IMR-90 (cell line): ENCODE measurements at regions not wholly inside any gene's neighbourhood (a gene's known extent, or its start where the extent isn't known, plus 50 kb on each side); places are given as distances from the start of the nearest gene placed in this dataset.

Source experiments
- ATAC-seq: fragments of 200-7000 bp; cut with Tn5 transposase; 2 replicates; pipeline ENCODE4 v1.9.1; 2020; ENCODE audit warnings: low read depth, mild to moderate bottlenecking, moderate library complexity
- BruUV-seq: library from RNA; stranded (reverse); fragments of 400-500 nt; replicated peaks from 2 replicates; lab custom pipeline; 2021; lab: Mats Ljungman, UMichigan
- CTCF ChIA-PET: fragments of 300-600 bp; formaldehyde crosslinking; extraction: SDS; loops from one replicate; lab custom pipeline; 2021; ENCODE audit warnings: antibody characterized with exemption; lab: Yijun Ruan, JAX
- POLR2A ChIA-PET: fragments of 300-600 bp; sonication (Branson Sonifier 250); formaldehyde crosslinking; loops from one replicate; lab custom pipeline; 2022; ENCODE audit warnings: antibody characterized with exemption; ENCODE audit not compliant: unreplicated experiment; lab: Charles Lee
- DNase-seq: peaks from one replicate; pipeline ENCODE4 v3.0.0; 2013
- H2AFZ ChIP-seq: replicated peaks from 2 replicates; pipeline ENCODE3; 2013; ENCODE audit warnings: low read length, mild to moderate bottlenecking; ENCODE audit not compliant: poor library complexity
- H2AK5ac ChIP-seq: 2 replicates; pipeline ENCODE4 v1.6.1; 2013; ENCODE audit warnings: low read depth, low read length, inconsistent platforms
- H2AK9ac ChIP-seq: replicated peaks from 2 replicates; pipeline ENCODE3; 2013; ENCODE audit warnings: mild to moderate bottlenecking, low read depth, low read length, moderate library complexity; ENCODE audit not compliant: poor library complexity
- H2BK120ac ChIP-seq: 2 replicates; pipeline ENCODE4 v1.6.1; 2013; ENCODE audit warnings: low read depth, low read length, inconsistent platforms
- H2BK15ac ChIP-seq: 3 replicates; pipeline ENCODE4 v1.6.1; 2013; ENCODE audit warnings: low read depth, low read length, inconsistent platforms
- H2BK20ac ChIP-seq: 2 replicates; pipeline ENCODE4 v1.6.1; 2013; ENCODE audit warnings: low read depth, mild to moderate bottlenecking, inconsistent platforms, low read length, moderate library complexity
- H2BK5ac ChIP-seq: 2 replicates; pipeline ENCODE4 v1.6.1; 2013; ENCODE audit warnings: mild to moderate bottlenecking, low read depth, low read length, inconsistent platforms; ENCODE audit not compliant: poor library complexity, severe bottlenecking
- H3K14ac ChIP-seq: replicated peaks from 2 replicates; pipeline ENCODE4 v1.6.1; 2013; ENCODE audit warnings: low read depth, low read length, inconsistent platforms
- H3K18ac ChIP-seq: 2 replicates; pipeline ENCODE4 v1.6.1; 2013; ENCODE audit warnings: low read depth, low read length, control low read depth
- H3K23ac ChIP-seq: 2 replicates; pipeline ENCODE4 v1.6.1; 2013; ENCODE audit warnings: low read depth, low read length, inconsistent platforms
- H3K27ac ChIP-seq: 2 replicates; pipeline ENCODE4 v1.5.1; 2013; ENCODE audit warnings: mild to moderate bottlenecking, control low read depth, low read length; ENCODE audit not compliant: insufficient read depth
- H3K27me3 ChIP-seq: 2 replicates; pipeline ENCODE4 v1.6.1; 2013; ENCODE audit warnings: low read length; ENCODE audit not compliant: control insufficient read depth, insufficient read depth
- H3K36me3 ChIP-seq: 2 replicates; pipeline ENCODE4 v1.6.1; 2013; ENCODE audit warnings: low read length, mixed read lengths; ENCODE audit not compliant: control insufficient read depth, insufficient read depth
- H3K4ac ChIP-seq: 2 replicates; pipeline ENCODE4 v1.6.1; 2013; ENCODE audit warnings: low read depth, low read length, inconsistent platforms
- H3K4me1 ChIP-seq: 2 replicates; pipeline ENCODE4 v1.6.1; 2013; ENCODE audit warnings: low read length, mixed read lengths; ENCODE audit not compliant: control insufficient read depth, insufficient read depth
- H3K4me2 ChIP-seq: 2 replicates; pipeline ENCODE4 v1.6.1; 2013; ENCODE audit warnings: low read depth, mild to moderate bottlenecking, control low read depth, low read length, moderate library complexity
- H3K4me3 ChIP-seq: 2 replicates; pipeline ENCODE4 v1.5.1; 2013; ENCODE audit warnings: low read depth, mild to moderate bottlenecking, control low read depth, low read length, moderate library complexity; ENCODE audit not compliant: insufficient read depth
- H3K56ac ChIP-seq: 2 replicates; pipeline ENCODE4 v1.6.1; 2013; ENCODE audit warnings: low read length, inconsistent platforms; ENCODE audit not compliant: insufficient read depth; ENCODE audit errors: extremely low read depth
- H3K79me1 ChIP-seq, 2 experiments: 2 replicates each; pipeline ENCODE4 v1.6.1; 2013; ENCODE audit warnings: low read length in 2 of 2, inconsistent platforms in 1 of 2, low read depth in 1 of 2
- H3K9ac ChIP-seq: 2 replicates; pipeline ENCODE4 v1.6.1; 2013; ENCODE audit warnings: low read depth, low read length, control low read depth
- H3K9me1 ChIP-seq: 2 replicates; pipeline ENCODE4 v1.6.1; 2013; ENCODE audit warnings: low read length, inconsistent platforms; ENCODE audit not compliant: insufficient read depth
- H3K9me3 ChIP-seq: 2 replicates; pipeline ENCODE4 v1.6.1; 2013; ENCODE audit warnings: low read length; ENCODE audit not compliant: control insufficient read depth, insufficient read depth
- H4K20me1 ChIP-seq: 2 replicates; pipeline ENCODE4 v1.6.1; 2013; ENCODE audit warnings: low read length, inconsistent platforms; ENCODE audit not compliant: insufficient read depth
- H4K5ac ChIP-seq: 2 replicates; pipeline ENCODE4 v1.6.1; 2013; ENCODE audit warnings: mild to moderate bottlenecking, low read depth, low read length, control low read depth
- H4K8ac ChIP-seq, 2 experiments: 2 replicates each; pipeline ENCODE4 v1.6.1; 2013; ENCODE audit warnings: low read depth in 2 of 2, low read length in 2 of 2, control low read depth in 1 of 2, inconsistent platforms in 1 of 2
- H4K91ac ChIP-seq: 2 replicates; pipeline ENCODE4 v1.6.1; 2013; ENCODE audit warnings: low read depth, low read length, inconsistent platforms; ENCODE audit not compliant: insufficient read depth
- BHLHE40 ChIP-seq: fragments of 150-350 bp; IDR thresholded peaks from 2 replicates; pipeline ENCODE4 v1.6.1; 2016; ENCODE audit warnings: mild to moderate bottlenecking, low read depth, low read length
- CEBPB ChIP-seq: IDR thresholded peaks from 2 replicates; pipeline ENCODE4 v1.6.1; 2012; ENCODE audit warnings: low read depth, low read length, improper control_type of control experiment
- CHD1 ChIP-seq: IDR thresholded peaks from 2 replicates; pipeline ENCODE4 v1.6.1; 2012; ENCODE audit warnings: low read depth, low read length, improper control_type of control experiment
- ELK1 ChIP-seq: fragments of 150-350 bp; IDR thresholded peaks from 2 replicates; pipeline ENCODE4 v1.6.1; 2016; ENCODE audit warnings: low read depth, mild to moderate bottlenecking, low read length, moderate library complexity, borderline replicate concordance
- FOS ChIP-seq: fragments of 150-350 bp; IDR thresholded peaks from 2 replicates; pipeline ENCODE4 v1.6.1; 2016; ENCODE audit warnings: low read depth, low read length
- MAFK ChIP-seq: IDR thresholded peaks from 2 replicates; pipeline ENCODE4 v1.6.1; 2012; ENCODE audit warnings: low read depth, low read length, improper control_type of control experiment
- MAZ ChIP-seq: IDR thresholded peaks from 2 replicates; pipeline ENCODE4 v1.6.1; 2012; ENCODE audit warnings: low read depth, mild to moderate bottlenecking, low read length, improper control_type of control experiment, moderate library complexity, borderline replicate concordance
- MXI1 ChIP-seq: IDR thresholded peaks from 2 replicates; pipeline ENCODE4 v1.6.1; 2012; ENCODE audit warnings: low read depth, mild to moderate bottlenecking, low read length, moderate library complexity, borderline replicate concordance
- RAD21 ChIP-seq: IDR thresholded peaks from 2 replicates; pipeline ENCODE4 v1.6.1; 2012; ENCODE audit warnings: low read length, improper control_type of control experiment
- RCOR1 ChIP-seq: IDR thresholded peaks from 2 replicates; pipeline ENCODE4 v1.6.1; 2012; ENCODE audit warnings: mild to moderate bottlenecking, low read length, improper control_type of control experiment; ENCODE audit not compliant: insufficient replicate concordance
- RFX5 ChIP-seq: IDR thresholded peaks from 2 replicates; pipeline ENCODE4 v1.8.0; 2012; ENCODE audit warnings: low read depth, mild to moderate bottlenecking, low read length, moderate library complexity
- SMC3 ChIP-seq: fragments of 150-350 bp; IDR thresholded peaks from 2 replicates; pipeline ENCODE4 v1.6.1; 2016; ENCODE audit warnings: low read depth, mild to moderate bottlenecking, antibody characterized with exemption, low read length, moderate library complexity
- USF2 ChIP-seq: fragments of 150-350 bp; IDR thresholded peaks from 2 replicates; pipeline ENCODE4 v1.6.1; 2017; ENCODE audit warnings: mild to moderate bottlenecking, antibody characterized with exemption, low read length, low read depth
- WGBS, 2 experiments: methylation state at CpG; one replicate each; pipeline versions ENCODE4 v1.1.5 to v1.1.7; 2013; ENCODE audit warnings: missing lambda C conversion rate in 2 of 2; ENCODE audit not compliant: insufficient read length in 1 of 2; ENCODE audit errors: extremely low coverage in 2 of 2; 5-methylcytosine and 5-hydroxymethylcytosine counted together
- dilution Hi-C: fragments of 300-500 bp; cut with HindIII; formaldehyde crosslinking; loops from one replicate; pipeline ENCODE4 v1.14.3; 2018; ENCODE audit warnings: low sequenced_read_pairs; ENCODE audit not compliant: unreplicated experiment
- in situ Hi-C: fragments of 300-500 bp; cut with MboI; formaldehyde crosslinking; loops from 3 replicates; pipeline ENCODE4 v1.14.3; 2019; ENCODE audit warnings: low sequenced_read_pairs, inconsistent platforms, mixed read lengths
- intact Hi-C: fragments of 100-400 bp; cut with micrococcal nuclease; formaldehyde crosslinking; loops from 2 replicates; pipeline ENCODE4 v1.10.0; 2022

- POLR2A ChIA-PET = no interaction called here
- H3K18ac ChIP-seq = no peak overlapping the region
- no TSS peak for BruUV-seq
- no peak for DNase-seq
- H2AK5ac ChIP-seq = no peak overlapping the region
- H3K4me1 ChIP-seq = no peaks in the 10 kb centered on the region
- in situ Hi-C loops (no loop called here), dilution Hi-C loops (no loop called here), intact Hi-C loops (no loop called here)
- H3K56ac ChIP-seq = no peak overlapping the region
- no peak overlapping the region for H3K4me2 ChIP-seq
- 0 out of 2 replicates have a peak, but pooled peaks cover 2% of the 10 kb centered on the region for H3K9me3 ChIP-seq
- no peak overlapping the region for H3K27ac ChIP-seq
- no peak overlapping the region for H4K5ac ChIP-seq
- H2BK20ac ChIP-seq = no peak overlapping the region
- CTCF ChIA-PET = no interaction called here
- H2BK120ac ChIP-seq = no peak overlapping the region
- H4K91ac ChIP-seq = no peak overlapping the region
- H4K20me1 ChIP-seq = no peaks in the 10 kb centered on the region
- no peak overlapping the region for H2BK5ac ChIP-seq
- H4K8ac ChIP-seq = no peak overlapping the region
- no peaks in the 10 kb centered on the region for H3K36me3 ChIP-seq
- no peak overlapping the region for H3K4me3 ChIP-seq
- no peak overlapping the region for H2AK9ac ChIP-seq
- TF ChIP-seq CHD1 = no peak
- no peak for TF ChIP-seq FOS
- TF ChIP-seq MAZ = no peak
- no peak for TF ChIP-seq MXI1
- no peak for TF ChIP-seq RFX5
- no peak for TF ChIP-seq MAFK
- TF ChIP-seq BHLHE40 = no peak
- no peak for TF ChIP-seq SMC3
- TF ChIP-seq CEBPB = no peak
- no peak for TF ChIP-seq ELK1
- no peak for TF ChIP-seq RAD21
- no peak for TF ChIP-seq USF2
- TF ChIP-seq RCOR1 = no peak
- no peak for ATAC-seq
- H3K79me1 ChIP-seq = no peaks in the 10 kb centered on the region
- H3K14ac ChIP-seq = no peak overlapping the region
- H3K27me3 ChIP-seq = no peaks in the 10 kb centered on the region
- no peak overlapping the region for H3K9ac ChIP-seq
- no peak overlapping the region for H3K4ac ChIP-seq
- no peaks in the 10 kb centered on the region for H3K9me1 ChIP-seq
- whole genome bisulfite sequencing, 2 experiments = 38% methylated on average over 1 of the region's 3 CpGs; no CpG with 5 or more reads in 1 of the 2 experiments
- no peak overlapping the region for H2AFZ ChIP-seq
- H2BK15ac ChIP-seq = no peak overlapping the region
- H3K23ac ChIP-seq = no peak overlapping the region
Observed at GRCh38 chr2:80938463-80938862, 633.9 kb upstream of the LRRTM1 start.
